ENCODE measurements at regions not wholly inside any gene's neighbourhood (a gene's known extent, or its start where the extent isn't known, plus 50 kb on each side); places are given as distances from the start of the nearest gene placed in this dataset.
A peak's percentile ranks its signal among the peaks of the same experiment; 100 is the strongest.

DNA sequence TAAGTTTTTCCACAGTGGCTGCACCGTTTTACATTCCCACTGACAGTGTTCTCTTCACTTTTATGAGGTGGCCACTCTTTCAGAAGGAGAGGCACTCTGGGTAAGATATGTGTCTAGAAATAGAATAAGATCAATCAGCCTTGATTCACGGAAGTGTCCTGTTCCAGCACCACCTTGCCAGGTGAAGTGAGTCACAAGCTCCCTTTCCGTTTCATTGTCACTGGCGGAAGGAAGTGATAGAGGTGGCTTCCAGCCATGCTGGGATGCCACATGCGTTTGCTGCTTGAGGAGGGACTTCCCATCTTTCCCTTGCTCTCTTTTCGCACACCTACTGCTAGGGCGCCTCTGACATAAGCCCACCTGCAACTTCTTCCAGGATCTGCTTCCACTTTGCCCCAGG lies 217.1 kb downstream of the PIK3R1 start:
- no peak for DNase-seq

DNA sequence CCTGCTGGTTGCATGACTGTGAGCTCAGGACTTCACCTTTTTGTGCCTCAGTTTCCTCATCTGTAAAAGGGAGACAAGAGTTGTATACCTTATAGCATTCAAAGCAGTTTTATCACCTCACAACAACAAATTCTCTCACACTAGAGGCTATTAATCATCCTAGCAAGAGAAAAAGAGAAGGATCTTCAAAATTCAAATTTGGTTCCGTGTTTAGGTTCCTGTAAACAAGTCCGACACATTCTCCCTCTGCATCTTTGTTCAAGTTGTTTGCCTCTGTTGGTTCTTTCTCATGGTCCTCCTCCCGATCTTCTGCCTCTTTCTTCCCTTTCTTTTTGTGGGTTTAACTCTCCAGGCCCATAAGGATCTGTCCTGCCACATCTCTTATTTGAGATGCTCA lies 218.0 kb downstream of the PIK3R1 start:
- no peak for DNase-seq

DNA sequence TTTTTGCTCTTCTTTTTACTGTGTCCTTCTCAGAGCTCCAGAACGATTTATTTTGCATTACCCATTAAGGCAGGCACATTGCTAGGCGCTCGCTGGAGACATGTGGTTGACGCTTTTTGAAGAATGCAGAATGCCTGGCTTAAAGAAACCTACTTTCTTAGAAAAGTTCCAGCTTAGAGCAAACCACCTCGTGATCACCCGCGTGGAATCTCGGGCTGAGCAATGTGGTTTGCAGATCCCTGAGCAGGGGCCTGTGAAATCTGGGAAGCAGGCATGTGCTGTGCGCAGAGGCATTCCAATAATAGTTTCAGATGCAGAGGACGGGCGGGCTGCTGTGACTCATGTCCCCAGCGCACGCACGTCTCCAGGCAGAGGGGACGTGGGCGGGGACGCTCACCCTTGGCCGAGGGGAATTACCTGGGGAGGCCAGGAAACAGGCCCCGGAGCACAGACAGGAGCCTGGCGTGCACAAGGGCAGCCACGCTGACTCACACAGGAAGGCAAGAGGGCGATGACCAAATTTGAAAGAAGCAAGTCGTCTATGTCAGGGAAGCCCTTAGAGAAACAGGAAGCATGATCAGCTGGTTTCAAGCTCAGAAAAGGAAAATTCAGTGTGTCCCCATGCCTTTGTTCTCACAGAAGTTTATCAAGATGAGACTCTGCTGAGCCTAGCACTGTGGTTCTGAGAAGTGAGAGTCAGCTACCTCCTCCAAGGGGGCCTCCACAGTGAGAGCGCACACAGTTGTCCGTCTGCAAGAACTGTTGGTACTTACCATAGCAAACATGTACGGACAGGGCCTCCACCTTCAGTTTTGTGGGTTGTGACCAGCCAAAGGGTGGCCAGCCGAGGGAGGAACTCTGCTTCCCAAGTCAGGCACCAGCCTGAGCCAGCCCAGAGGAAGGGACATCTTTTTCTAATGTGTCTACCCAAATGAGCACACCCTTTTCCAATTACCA lies 218.6 kb downstream of the PIK3R1 start:
- DNase-seq: peak; percentile 91

- DNase-seq: peak; percentile 58
Measured at GRCh38 chr5:68435611-68436010, 220.1 kb downstream of the PIK3R1 start.

GRCh38 chr5:68436686-68437520 lies 221.3 kb downstream of the PIK3R1 start:
- DNase-seq: no peak

DNA sequence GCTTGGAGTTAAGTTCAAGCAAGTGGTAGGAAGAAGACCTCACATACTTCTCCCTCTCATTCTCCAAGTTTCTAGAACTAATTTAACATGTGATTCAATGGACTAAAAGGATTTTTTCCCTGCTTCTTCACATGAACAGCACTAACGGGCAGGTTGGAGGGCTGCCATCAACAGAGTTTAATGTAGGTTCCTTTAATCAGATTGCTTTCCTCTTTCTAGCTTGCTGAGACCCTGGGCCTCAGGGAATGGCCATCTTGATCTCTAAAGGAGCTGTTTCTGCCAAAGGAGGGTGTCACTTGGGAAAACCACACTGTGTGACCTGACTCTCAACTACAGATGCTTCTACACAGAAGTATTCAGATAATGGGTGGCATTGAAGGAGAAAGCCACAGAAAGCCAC lies 223.3 kb downstream of the PIK3R1 start:
- no peak for DNase-seq

GRCh38 chr5:68440245-68440644 lies 224.7 kb downstream of the PIK3R1 start:
- DNase-seq: no peak

DNA sequence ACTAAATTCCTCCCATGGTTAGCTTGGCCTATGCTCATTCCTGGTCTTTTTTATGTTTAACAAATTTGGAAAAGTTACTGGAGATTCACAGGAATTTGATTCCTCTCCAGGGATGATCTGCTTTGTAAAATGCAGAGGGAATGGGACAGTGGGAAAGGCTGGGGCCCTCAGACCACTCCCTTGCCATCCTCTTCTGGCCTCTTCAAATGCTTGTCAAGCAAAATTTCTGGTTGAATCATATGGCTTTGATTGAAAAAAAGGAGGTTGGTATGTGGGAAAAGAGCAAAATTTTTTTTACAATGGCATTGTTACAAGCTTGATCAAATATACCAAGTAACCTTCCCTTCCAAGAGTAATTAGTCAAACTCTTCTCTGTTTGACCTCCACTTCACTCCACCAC lies 225.1 kb downstream of the PIK3R1 start:
- DNase-seq: no peak

DNA sequence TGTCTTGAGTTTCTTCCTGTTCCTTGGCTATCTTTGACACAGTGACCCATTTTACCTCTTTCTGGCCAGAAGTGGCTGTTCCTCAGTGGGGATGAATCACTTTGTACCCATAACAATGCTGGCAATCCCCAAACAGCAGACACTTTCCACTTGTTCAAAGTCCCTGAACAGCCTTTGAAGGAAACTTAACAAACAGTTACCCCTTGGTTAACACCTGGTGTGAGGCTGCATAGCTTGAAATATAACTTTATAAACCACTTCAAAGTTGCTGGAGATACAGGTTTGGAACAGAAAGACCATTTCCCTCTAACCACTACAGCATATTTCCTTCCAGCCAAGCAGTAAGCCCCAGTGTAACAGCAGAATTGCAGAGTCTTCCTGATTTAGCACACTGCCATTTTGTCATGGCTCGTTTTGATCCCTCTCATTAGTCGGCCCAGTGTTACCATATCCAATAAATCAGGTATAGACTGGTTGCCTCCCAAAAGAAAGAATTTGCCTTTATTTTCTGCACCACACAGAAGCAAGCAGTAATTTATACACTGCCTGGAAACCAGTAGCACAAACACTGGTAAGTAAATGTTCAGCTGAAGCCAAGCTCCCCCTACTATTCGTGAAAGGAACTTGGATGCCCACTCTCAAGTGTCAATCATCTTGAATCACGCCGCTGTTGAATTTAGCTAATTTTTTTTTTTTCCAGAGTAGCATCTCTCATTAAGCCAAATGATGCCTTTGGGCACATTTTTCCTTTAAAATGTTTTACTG lies 225.9 kb downstream of the PIK3R1 start:
- no peak for DNase-seq

- DNase-seq: no peak
Measured at GRCh38 chr5:68443091-68443490, 227.5 kb downstream of the PIK3R1 start.

- no peak for DNase-seq
Measured at GRCh38 chr5:68444048-68444447, 228.5 kb downstream of the PIK3R1 start.

- no peak for DNase-seq
Measured at GRCh38 chr5:68444833-68445232, 229.3 kb downstream of the PIK3R1 start.

DNA sequence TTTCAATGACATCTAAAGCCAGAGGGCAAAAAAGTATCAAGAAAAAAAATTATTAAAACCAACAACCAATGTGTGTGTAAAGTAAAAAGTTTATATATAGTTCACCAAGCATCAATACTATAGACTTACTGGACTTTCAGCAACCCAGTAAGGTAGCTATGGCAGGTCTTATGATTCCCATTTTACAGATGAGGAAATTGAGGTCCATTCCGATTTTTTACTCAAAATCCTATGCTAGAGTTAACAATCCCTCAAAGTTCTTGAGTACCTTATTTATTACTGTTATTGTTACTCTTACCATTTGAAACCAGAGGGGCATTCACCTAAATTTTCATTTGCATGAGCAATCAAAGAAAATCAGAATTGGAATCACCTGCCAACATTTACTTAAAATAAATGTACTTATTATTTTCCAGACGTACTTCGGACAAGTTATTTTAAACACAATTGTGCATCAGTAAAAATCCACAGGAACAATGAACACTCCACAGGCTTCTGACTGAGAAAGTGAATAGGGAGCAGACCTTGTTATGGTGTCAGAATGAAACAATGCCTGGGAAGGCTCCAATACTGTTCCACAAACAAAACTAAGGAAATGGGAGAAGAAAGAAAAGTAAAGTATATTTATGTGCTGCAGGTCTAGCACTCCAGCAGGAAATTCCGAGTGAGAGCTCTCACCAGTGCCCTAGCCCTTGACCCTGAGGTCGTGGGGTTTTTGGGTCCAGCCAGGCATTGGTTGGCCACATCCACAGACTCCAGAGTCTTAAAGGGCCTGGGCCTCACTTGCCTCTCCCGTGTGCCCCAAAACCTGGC lies 229.9 kb downstream of the PIK3R1 start:
- DNase-seq: no peak

GRCh38 chr5:68446070-68446357 lies 230.5 kb downstream of the PIK3R1 start:
- no peak for DNase-seq

DNA sequence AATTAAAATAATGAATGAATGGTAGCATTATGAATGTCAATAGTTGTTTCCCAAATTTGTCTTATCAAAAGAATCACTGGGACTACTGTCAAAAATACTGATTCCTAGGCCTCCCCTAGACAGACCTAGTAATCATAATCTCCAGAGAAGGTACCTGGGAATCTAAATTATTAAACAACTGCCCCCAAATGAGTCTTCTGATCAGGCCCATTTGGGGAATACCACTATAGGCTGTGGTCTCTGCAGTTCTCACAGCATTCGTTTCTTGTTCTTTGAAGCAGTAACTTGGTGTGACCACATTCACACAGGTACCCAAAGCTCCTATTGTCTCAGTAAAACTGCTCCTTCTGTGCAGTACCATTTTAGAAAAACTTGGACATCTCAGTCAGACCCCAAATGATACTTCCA lies 230.9 kb downstream of the PIK3R1 start:
- no peak for DNase-seq

DNA sequence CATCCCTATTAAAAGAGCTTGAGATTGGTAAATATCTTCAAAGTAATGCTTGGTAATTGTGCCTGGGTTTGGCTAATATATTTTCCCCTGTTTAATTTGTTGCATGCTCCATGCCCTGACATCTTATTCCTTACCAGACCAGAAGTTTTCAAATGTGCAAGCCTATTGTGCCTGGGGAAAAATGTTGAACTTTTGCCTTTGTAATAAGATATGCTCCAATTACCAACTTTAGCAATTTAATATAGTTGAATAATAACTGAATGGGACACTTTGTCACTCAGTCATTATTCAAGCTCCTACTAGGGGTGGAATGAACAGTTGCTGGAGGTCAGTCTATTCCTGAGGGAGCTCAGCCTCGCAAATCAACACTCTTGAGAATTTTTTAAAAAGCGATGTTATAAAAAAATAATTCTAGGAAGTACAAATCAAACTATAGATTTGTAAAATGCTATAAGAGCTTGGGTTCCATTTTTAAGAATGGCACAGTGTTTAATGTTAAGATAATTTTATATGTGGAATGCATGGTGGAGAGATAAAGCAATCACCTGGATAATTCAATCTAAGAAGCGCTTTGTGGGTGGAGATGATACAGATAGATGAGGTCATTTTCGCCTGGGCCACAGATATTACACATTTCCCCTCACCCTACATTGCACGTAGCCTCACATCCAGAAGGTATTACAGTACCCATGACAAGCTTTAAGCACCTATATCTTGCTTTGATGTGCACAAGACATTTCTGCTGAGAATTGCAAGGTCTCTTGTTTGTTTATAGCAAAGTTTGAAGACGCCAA lies 231.8 kb downstream of the PIK3R1 start:
- no peak for DNase-seq

DNA sequence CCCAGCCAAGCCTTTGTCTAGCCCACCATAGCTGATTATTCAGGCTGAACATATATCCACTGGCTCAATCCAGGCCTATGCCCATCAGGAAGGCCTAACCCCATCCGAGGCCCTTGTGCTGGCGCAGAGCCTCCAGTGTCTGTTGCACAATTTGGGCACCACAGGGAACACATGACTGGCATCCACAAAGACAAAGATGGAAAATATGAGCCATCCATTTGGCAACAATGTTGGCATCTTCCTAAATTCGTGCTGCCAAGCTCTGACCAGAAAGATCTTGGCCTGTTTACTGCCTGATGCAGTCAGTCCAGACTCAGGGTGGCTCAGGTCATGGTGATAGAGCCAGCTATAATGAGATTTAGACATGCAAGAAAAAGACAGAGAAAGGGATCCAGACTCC lies 233.8 kb downstream of the PIK3R1 start:
- DNase-seq: no peak

- DNase-seq: no peak
Measured at GRCh38 chr5:68450245-68450852, 234.8 kb downstream of the PIK3R1 start.

- DNase-seq: no peak
Measured at GRCh38 chr5:68452286-68452685, 236.7 kb downstream of the PIK3R1 start.

- no peak for DNase-seq
Measured at GRCh38 chr5:68454172-68454571, 238.6 kb downstream of the PIK3R1 start.

DNA sequence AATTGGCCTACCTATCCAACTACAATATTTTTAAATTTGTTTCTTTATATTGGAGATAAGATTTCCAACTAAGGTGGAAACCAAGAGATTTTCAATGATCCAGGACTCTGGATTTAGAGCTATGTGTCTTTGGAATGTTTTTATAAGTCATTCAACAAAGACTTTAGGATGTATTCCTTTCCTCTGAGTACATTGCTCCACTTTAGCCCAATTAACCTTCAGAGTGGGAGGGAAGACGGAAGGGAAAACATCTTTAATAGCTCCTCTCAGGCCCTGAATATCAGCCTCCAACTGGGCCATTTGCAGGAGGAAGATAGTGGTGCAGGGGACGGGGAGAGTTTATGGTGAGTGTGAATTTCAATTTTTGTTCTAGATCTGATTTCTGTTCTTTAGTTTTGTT lies 239.2 kb downstream of the PIK3R1 start:
- no peak for DNase-seq

Data from CD4-positive, alpha-beta T cell treated with Interleukin-15 for 1 hour (primary cell).